ENCODE measurements at regions not wholly inside any gene's neighbourhood (a gene's known extent, or its start where the extent isn't known, plus 50 kb on each side); places are given as distances from the start of the nearest gene placed in this dataset.

DNA sequence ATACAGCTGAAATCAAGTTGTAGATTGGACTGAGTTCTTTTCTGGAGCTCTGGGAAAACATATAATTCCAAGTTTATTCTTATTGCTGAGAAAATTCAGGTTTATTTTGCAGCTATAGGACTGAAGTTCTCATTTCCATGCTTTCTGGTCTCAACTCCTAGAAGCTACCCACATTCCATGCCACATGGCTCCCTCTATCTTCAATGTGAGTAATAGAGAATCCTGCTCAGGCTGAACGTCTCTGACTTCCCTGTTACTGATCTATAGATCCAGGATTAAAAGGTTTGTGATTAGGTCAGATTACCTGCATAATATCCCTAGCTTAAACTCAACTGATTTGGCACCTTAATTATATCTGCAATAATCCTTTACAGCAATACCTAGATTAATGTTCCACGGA lies 453.8 kb upstream of the MC4R start:
- Histone ChIP-seq H3K27ac (no peak overlapping the region), H3K9me3 (no peaks in the 10 kb centered on the region), H3K4me3 (no peak overlapping the region), H3K4me1 (no peaks in the 10 kb centered on the region), H3K4me2 (no peak overlapping the region)
- FAIRE-seq = no peak
- WGBS (ENCODE audit: missing lambda C conversion rate) = 0% methylated on average over 2 of the region's 2 CpGs
- TF ChIP-seq HOXB5 (CRISPR knock-in tag; IDR thresholded peaks at IDR 0.05) = no peak
- no peak for TF ChIP-seq CHD2 (IDR thresholded peaks at IDR 0.05; ENCODE audit: low read length, partially characterized antibody)
- no peak for ATAC-seq
- no peak for DNase-seq (ENCODE audit: low read depth in 1 of 2, low spot score in 1 of 2)
- CTCF ChIA-PET = interaction anchor here (0.9 kb wide), 1 partner anchor 18 kb away, joined by 3 read pairs; no protein-coding TSS in a partner anchor
- POLR2A ChIA-PET = no interaction called here

DNA sequence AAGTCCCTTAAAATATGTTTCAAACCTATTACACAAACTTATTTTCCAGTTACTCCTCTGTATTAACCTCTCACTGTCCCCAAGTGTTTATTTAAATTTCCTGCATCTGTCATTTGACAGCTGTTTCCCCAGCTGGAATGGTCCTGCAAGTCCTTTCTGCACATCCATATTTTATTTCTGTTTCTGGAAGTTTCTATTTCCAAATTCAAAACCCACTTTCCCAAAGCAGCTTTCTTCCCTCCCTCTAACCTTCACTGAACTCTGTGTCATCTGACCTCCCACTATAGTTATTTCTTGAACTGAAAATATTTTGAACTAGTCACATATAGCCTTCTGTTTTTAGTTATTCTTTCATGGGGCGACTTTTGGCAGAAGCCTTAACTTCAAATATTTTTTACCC lies 459.4 kb upstream of the MC4R start:
- TF ChIP-seq, protein P1, sequence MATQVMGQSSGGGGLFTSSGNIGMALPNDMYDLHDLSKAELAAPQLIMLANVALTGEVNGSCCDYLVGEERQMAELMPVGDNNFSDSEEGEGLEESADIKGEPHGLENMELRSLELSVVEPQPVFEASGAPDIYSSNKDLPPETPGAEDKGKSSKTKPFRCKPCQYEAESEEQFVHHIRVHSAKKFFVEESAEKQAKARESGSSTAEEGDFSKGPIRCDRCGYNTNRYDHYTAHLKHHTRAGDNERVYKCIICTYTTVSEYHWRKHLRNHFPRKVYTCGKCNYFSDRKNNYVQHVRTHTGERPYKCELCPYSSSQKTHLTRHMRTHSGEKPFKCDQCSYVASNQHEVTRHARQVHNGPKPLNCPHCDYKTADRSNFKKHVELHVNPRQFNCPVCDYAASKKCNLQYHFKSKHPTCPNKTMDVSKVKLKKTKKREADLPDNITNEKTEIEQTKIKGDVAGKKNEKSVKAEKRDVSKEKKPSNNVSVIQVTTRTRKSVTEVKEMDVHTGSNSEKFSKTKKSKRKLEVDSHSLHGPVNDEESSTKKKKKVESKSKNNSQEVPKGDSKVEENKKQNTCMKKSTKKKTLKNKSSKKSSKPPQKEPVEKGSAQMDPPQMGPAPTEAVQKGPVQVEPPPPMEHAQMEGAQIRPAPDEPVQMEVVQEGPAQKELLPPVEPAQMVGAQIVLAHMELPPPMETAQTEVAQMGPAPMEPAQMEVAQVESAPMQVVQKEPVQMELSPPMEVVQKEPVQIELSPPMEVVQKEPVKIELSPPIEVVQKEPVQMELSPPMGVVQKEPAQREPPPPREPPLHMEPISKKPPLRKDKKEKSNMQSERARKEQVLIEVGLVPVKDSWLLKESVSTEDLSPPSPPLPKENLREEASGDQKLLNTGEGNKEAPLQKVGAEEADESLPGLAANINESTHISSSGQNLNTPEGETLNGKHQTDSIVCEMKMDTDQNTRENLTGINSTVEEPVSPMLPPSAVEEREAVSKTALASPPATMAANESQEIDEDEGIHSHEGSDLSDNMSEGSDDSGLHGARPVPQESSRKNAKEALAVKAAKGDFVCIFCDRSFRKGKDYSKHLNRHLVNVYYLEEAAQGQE (IDR thresholded peaks at IDR 0.05) = no peak
- TF ChIP-seq NFE2L2 (conservative IDR thresholded peaks at IDR 0.05; ENCODE audit: low read length) (no peak), CBX2 (IDR thresholded peaks at IDR 0.05; ENCODE audit: borderline replicate concordance, low read depth) (no peak), JUNB (IDR thresholded peaks at IDR 0.05) (no peak), RNF2 (IDR thresholded peaks at IDR 0.05; ENCODE audit: borderline replicate concordance, low read depth) (no peak), CBX8 (IDR thresholded peaks at IDR 0.05) (no peak), ZFP36 (IDR thresholded peaks at IDR 0.05; ENCODE audit: borderline replicate concordance, partially characterized antibody) (no peak), HEYL (CRISPR knock-in tag; IDR thresholded peaks at IDR 0.05) (no peak), MAFK (IDR thresholded peaks at IDR 0.05; ENCODE audit: partially characterized antibody) (no peak), CEBPB (IDR thresholded peaks at IDR 0.05) (no peak), TP53 (CRISPR knock-in tag; IDR thresholded peaks at IDR 0.05) (no peak), KDM5A (IDR thresholded peaks at IDR 0.05) (no peak)
- TF ChIP-seq, protein P2, sequence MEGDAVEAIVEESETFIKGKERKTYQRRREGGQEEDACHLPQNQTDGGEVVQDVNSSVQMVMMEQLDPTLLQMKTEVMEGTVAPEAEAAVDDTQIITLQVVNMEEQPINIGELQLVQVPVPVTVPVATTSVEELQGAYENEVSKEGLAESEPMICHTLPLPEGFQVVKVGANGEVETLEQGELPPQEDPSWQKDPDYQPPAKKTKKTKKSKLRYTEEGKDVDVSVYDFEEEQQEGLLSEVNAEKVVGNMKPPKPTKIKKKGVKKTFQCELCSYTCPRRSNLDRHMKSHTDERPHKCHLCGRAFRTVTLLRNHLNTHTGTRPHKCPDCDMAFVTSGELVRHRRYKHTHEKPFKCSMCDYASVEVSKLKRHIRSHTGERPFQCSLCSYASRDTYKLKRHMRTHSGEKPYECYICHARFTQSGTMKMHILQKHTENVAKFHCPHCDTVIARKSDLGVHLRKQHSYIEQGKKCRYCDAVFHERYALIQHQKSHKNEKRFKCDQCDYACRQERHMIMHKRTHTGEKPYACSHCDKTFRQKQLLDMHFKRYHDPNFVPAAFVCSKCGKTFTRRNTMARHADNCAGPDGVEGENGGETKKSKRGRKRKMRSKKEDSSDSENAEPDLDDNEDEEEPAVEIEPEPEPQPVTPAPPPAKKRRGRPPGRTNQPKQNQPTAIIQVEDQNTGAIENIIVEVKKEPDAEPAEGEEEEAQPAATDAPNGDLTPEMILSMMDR (IDR thresholded peaks at IDR 0.05) = no peak
- TF ChIP-seq, protein P3, sequence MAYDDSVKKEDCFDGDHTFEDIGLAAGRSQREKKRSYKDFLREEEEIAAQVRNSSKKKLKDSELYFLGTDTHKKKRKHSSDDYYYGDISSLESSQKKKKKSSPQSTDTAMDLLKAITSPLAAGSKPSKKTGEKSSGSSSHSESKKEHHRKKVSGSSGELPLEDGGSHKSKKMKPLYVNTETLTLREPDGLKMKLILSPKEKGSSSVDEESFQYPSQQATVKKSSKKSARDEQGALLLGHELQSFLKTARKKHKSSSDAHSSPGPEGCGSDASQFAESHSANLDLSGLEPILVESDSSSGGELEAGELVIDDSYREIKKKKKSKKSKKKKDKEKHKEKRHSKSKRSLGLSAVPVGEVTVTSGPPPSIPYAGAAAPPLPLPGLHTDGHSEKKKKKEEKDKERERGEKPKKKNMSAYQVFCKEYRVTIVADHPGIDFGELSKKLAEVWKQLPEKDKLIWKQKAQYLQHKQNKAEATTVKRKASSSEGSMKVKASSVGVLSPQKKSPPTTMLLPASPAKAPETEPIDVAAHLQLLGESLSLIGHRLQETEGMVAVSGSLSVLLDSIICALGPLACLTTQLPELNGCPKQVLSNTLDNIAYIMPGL (CRISPR knock-in tag; IDR thresholded peaks at IDR 0.05; ENCODE audit: borderline replicate concordance) = no peak
- TF ChIP-seq, protein P4, sequence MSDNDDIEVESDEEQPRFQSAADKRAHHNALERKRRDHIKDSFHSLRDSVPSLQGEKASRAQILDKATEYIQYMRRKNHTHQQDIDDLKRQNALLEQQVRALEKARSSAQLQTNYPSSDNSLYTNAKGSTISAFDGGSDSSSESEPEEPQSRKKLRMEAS (IDR thresholded peaks at IDR 0.05) = no peak
- no peak for DNase-seq (ENCODE audit: low read depth in 1 of 2, low spot score in 1 of 2)
- no peak for FAIRE-seq
- H3K4me2 ChIP-seq = no peak overlapping the region
- POLR2A ChIA-PET = no interaction called here
- H3K27ac ChIP-seq = no peak overlapping the region
- H3K9me3 ChIP-seq = no peaks in the 10 kb centered on the region
- CTCF ChIA-PET = no interaction called here
- ATAC-seq = no peak
- H3K4me3 ChIP-seq = no peak overlapping the region
- no peaks in the 10 kb centered on the region for H3K4me1 ChIP-seq
- WGBS (ENCODE audit: missing lambda C conversion rate) = 50% methylated on average over 1 of the region's 1 CpG

DNA sequence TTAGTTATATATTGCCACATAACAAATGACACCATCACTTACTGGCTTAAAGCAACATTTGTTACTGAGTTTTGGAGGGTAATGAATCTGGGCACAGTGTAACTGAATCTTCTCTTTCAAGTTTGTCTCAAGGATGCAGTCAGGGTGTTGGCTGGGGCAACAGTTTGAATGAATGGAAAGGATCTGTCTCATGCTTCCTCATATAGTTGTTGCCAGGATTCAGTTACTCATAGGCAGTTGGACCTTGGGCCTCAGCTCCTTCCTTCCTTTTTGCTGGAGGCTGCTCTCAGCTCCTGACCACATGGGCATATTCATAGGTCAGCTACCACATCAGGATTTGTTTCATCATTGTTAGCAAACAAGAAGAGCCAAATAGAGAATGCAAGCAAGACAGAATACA lies 466.1 kb upstream of the MC4R start:
- Histone ChIP-seq H3K4me2 (no peak overlapping the region), H3K9me3 (no peaks in the 10 kb centered on the region), H3K4me3 (no peak overlapping the region), H3K4me1 (no peaks in the 10 kb centered on the region), H3K27ac (no peak overlapping the region)
- CTCF ChIA-PET = no interaction called here
- TF ChIP-seq FOSL2 (IDR thresholded peaks at IDR 0.05) (no peak), FOSL2 (CRISPR knock-in tag; IDR thresholded peaks at IDR 0.05) (no peak)
- POLR2A ChIA-PET = no interaction called here
- DNase-seq (ENCODE audit: low read depth in 1 of 2, low spot score in 1 of 2) = no peak
- FAIRE-seq = no peak
- ATAC-seq = no peak
